NAMALWA (cell line): ENCODE measurements at regions not wholly inside any gene's neighbourhood (a gene's known extent, or its start where the extent isn't known, plus 50 kb on each side); places are given as distances from the start of the nearest gene placed in this dataset.
"Not testable (repeated sequence)": the region's sequence is repeated elsewhere in the genome, so short reads cannot be mapped to it uniquely, and the experiment has no call there.

Experiments used
- DNase-seq: peaks from one replicate; pipeline ENCODE4 v3.0.0-alpha.2; 2015; ENCODE audit warnings: low spot score

- DNase-seq, result no peak
These were observed 471.8 kb downstream of the IRS1 start for GRCh38 chr2:226327830-226328229.

GRCh38 chr2:226325526-226325925, 474.1 kb downstream of the IRS1 start:
- DNase-seq, result no peak

GRCh38 chr2:226320076-226320948, 479.3 kb downstream of the IRS1 start:
- DNase-seq, result no peak

GRCh38 chr2:226317970-226318369, 481.6 kb downstream of the IRS1 start:
- DNase-seq, result no peak

- DNase-seq, result no peak
These were observed 486.6 kb downstream of the IRS1 start for GRCh38 chr2:226313060-226313459.

- no peak for DNase-seq
These were observed 487.5 kb downstream of the IRS1 start for GRCh38 chr2:226312155-226312554.

- DNase-seq, result no peak
These were observed 489.5 kb downstream of the IRS1 start for GRCh38 chr2:226310146-226310545.

GRCh38 chr2:226308986-226309385, 490.6 kb downstream of the IRS1 start:
- DNase-seq, result no peak

GRCh38 chr2:226308323-226308680, 491.3 kb downstream of the IRS1 start:
- DNase-seq, result no peak

GRCh38 chr2:226307487-226308322, 491.9 kb downstream of the IRS1 start:
- no peak for DNase-seq

GRCh38 chr2:226306969-226307368, 492.7 kb downstream of the IRS1 start:
- no peak for DNase-seq

- no peak for DNase-seq
These were observed 495.3 kb downstream of the IRS1 start for GRCh38 chr2:226304308-226304707.

- DNase-seq, result no peak
These were observed 495.9 kb downstream of the IRS1 start for GRCh38 chr2:226303707-226304106.

- peak; percentile 20 for DNase-seq
These were observed 499.3 kb downstream of the IRS1 start for GRCh38 chr2:226300196-226300886.

GRCh38 chr2:226299771-226300170, 499.8 kb downstream of the IRS1 start:
- DNase-seq, result no peak

GRCh38 chr2:226295681-226296080, 503.9 kb downstream of the IRS1 start:
- DNase-seq, result no peak

- no peak for DNase-seq
These were observed 504.5 kb downstream of the IRS1 start for GRCh38 chr2:226295123-226295522.

GRCh38 chr2:226291281-226291680, 508.3 kb downstream of the IRS1 start:
- not testable (repeated sequence) for DNase-seq

GRCh38 chr2:226286916-226287315, 512.7 kb downstream of the IRS1 start:
- no peak for DNase-seq

- no peak for DNase-seq
These were observed 515.8 kb downstream of the IRS1 start for GRCh38 chr2:226283796-226284195.

- DNase-seq, result no peak
These were observed 517.5 kb downstream of the IRS1 start for GRCh38 chr2:226282151-226282550.

- DNase-seq, result not testable (repeated sequence)
These were observed 519.5 kb downstream of the IRS1 start for GRCh38 chr2:226280136-226280535.

GRCh38 chr2:226275215-226275614, 524.4 kb downstream of the IRS1 start:
- DNase-seq, result no peak
